Tongue (tissue), 1 donor: ENCODE measurements at regions not wholly inside any gene's neighbourhood (a gene's known extent, or its start where the extent isn't known, plus 50 kb on each side); places are given as distances from the start of the nearest gene placed in this dataset.
A peak's percentile ranks its signal among the peaks of the same experiment; 100 is the strongest.
"Not testable (repeated sequence)": the region's sequence is repeated elsewhere in the genome, so short reads cannot be mapped to it uniquely, and the experiment has no call there.

ENCODE experiments used
- DNase-seq: peaks from one replicate; pipeline ENCODE4 v3.0.0-alpha.2; 2015

DNA sequence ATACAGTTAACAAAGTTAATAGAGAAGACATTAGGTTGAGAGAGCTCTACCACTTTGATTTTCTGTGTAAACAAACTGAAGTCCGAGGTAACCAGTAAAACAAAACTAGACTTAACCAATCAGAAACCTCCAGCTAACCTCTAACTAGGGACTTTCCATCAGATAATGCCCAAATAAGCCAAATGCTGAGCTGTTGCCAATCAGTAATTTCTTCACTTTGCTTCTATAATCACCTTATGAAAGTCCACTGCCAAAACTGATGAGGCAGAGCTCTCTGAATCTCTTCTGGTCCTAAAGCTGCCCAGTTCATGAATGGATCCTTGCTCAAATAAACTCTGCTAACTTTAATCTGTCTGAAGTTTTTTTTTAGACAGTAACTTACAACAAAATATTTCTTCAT lies 448.0 kb upstream of the NECTIN3 start:
- DNase-seq, result no peak

DNA sequence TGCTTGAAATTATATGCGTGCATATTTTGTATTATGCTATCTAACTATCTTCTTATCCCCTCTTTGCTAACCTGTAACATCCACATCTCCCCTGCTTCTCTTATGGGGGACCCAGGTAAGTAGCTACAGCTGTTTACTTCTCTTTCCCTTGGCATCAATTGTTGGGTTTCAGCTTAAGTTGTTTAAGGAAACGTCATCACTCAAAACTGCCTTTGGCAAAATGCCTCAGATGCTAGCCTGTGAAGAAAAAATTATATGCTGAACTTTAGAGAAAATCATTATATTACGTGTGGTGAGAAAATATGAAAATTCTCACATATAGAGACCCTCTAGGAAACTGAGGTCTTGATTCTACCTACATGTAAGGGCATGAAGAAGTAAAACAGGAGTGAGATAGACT lies 447.0 kb upstream of the NECTIN3 start:
- peak; percentile 53 for DNase-seq

DNA sequence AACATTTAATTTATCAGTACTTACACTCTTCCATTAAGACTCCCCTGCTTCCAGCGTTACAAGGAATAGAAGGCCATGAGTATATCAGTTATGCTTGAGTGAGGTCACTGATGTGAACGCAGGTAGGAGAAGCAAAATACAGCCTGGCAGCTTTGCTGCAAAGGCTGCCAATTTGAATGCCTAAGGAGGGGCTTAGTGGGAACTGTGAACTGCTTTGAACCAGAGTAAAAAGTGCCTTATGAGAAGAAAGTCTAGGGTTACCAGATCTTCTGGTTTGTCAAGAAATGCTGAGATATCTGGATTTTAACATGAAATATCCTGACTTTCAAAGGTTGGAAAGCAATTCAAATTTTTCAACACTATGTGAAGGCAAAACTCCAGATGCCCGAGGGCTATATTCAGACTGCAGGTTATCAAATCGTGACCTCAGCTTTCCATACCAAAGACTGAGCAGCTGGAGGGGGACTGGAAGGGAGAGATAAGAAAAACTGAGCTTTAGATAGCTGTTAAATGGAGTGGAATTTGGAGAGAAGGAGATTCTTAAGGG lies 446.3 kb upstream of the NECTIN3 start:
- DNase-seq, result peak; percentile 36

DNA sequence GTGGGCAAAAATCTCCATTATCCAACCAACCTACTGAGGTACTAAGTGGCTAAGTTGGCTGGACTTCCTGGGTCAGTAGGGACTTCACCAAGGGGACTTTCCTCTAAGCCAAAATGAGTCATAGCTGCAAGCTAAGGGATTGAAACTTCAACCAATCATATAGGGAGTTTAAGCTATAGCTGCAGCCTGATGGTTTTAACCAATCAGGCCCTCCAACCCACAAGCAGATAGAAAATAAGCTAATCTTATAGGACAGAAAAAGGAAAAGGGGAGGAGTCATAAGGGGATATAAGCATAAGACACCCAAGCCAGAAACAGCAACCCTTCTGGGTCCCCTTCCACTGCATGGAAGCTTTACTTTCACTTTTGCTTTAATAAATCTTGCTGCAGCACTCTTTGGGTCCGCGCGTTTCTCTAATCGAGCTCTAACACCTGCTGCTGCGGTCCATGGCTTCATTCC lies 444.9 kb upstream of the NECTIN3 start:
- DNase-seq, result not testable (repeated sequence)

DNA sequence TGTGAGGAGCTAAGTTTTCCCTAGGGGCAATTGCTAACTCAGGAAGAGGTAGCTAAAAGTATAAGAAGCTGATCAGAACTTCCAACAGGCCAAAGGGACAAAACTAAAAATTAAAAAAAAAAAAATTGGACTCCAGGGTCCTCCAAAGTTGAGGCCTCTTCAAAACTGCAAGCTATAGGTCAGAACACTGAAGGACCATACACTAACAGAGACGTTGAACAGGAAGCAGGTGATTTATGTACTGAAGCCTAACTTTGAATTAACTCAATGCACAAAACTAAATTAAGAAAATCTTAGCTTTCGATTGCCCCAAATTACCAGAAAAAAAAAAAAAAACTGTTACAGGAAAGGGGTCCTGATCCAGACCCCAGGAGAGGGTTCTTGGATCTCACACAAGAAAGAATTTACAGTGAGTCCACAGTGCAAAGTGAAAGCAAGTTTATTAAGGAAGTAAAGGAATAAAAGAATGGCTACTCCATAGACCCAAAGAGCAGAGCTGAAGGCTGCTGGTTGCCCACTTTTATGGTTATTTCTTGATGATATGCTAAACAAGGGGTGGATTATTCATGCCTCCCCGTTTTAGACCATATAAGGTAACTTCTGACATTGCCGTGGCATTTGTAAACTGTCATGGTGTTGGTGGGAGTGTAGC lies 442.8 kb upstream of the NECTIN3 start:
- DNase-seq, result no peak

DNA sequence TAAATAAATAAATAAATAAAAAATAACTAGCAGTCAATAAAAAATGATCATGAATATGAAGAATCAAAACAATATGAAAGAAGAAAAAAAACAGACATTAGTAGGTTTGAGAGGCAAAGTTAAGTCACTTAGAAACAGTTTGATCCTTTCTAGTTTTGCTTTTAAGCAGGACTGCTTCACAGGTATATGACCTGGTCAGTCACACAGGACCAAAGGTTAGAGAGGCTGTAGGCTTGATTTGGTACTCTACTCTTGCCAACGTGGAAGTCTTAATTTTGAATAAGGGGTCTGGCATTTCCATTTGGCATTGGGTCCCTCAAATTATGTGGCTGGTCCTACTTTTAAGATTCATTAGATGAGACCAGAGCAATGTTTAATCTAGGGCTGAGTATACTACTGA lies 441.7 kb upstream of the NECTIN3 start:
- no peak for DNase-seq

DNA sequence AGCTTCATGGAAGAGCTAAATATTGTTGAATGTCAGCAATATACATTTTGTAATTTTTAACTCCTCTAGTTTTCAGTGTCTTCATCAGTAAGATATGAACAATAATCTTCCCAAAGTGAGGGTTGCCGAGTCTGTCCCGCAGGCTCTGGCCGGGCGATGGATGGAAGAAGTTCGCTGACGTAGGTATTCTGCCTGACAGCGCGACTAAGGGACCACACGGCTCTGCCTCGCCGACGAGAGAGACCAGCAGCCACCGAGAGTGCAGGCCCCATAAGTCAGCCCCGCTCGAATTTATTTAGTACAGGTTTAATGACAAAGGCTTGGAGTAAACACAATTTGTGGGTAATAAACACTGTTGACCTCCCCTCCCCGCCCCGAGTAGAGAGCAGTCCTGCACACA lies 427.4 kb upstream of the NECTIN3 start:
- no peak for DNase-seq

DNA sequence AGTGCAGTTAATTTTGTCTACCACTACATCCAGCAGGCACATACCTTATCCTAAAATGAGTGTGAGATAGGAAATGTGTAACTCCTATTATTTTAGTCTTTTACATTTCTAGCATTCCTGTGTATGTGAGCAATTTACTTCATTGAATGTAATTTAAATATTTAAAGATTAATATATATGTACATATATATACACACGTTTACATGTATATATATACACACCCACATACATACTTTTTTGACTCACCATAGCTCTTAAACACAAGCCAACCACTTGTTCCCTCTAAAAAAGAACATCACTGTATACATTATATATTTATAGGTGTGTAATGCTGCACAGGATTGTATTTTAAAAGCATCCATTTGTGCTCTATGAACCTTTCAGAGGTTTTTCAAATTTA lies 425.6 kb upstream of the NECTIN3 start:
- no peak for DNase-seq

DNA sequence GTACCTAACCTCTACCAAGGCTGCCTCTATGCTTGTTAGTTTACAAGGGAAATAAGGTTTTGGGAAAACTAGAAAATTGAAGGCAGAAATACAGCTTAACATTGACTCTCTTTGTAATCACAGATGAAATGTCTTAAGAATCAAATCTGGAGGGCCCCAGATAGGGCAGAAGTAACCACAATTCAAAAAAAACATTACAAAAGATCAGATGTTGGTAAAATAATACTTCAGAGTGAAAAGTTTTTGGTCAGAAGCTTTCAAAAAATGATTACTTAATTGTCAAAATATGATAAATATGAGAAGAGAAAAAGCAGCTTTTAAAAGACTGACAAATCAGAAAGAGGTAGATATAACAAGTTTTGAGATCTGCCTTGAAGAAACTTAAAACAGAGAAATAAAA lies 425.1 kb upstream of the NECTIN3 start:
- no peak for DNase-seq

DNA sequence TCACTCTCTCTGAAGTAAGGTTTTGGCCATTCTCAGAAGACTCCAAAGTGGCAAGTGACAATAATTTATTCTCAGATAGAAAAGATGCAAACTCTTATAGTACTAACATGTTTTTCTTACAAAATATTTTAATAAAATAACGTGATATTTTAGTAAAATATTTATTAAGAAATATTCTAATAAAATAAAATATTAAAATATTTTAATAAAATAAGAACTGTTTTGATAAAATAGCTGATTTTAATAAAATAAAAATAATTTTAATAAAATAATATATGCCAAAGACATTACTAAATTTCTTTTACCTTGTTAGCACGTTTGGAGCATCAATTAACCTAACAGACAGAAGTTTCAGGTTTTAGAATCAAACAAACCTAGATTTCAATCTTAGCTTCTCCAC lies 424.0 kb upstream of the NECTIN3 start:
- no peak for DNase-seq

DNA sequence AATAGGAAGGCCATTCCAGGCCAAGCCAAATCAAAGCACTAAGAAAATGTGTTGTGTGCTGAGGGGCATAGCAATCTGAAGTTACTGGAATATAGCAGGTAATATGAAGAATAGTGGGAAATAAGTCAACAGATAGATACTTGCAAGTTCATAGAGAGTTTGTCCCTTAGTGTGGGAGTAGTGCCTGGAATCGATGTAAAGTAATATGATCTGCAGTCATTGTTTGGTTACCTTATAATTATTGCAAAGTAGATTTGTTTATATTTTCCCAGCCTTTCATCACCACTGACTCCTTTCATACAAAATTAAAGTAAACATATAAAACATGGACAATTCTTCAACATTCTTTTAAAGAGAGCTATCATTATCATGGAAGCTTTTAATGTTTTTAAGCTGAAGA lies 420.9 kb upstream of the NECTIN3 start:
- peak; percentile 4 for DNase-seq

DNA sequence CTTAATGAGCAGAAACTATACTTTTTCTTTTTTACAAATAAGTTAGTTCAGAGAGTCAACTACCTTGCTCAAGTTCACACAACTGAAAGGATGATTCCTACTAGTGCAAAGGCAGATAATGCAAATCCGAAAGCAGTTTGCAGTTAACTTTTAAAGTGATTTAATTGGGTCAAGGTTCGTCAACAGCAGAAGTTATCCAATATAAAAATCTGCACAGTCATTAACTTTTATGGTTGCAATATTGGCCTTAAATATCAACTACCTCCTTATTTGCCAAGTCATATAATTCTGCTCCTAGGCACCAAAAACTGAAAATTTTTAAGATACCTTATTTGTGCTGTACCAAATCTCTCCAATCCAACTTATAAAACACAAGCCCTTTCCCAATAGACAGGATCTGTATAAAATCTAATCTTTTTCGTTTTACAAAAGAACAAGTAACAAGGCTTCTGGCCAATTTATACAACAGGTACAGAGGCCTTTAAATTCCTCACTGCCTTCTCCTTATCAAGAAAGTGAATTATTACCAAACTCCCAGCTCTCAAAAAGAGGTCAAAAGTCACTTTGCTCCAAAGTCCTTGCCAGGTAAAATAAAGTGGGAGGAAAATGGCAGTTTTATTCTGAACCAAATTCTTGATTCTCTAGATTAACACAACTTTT lies 416.6 kb upstream of the NECTIN3 start:
- no peak for DNase-seq

DNA sequence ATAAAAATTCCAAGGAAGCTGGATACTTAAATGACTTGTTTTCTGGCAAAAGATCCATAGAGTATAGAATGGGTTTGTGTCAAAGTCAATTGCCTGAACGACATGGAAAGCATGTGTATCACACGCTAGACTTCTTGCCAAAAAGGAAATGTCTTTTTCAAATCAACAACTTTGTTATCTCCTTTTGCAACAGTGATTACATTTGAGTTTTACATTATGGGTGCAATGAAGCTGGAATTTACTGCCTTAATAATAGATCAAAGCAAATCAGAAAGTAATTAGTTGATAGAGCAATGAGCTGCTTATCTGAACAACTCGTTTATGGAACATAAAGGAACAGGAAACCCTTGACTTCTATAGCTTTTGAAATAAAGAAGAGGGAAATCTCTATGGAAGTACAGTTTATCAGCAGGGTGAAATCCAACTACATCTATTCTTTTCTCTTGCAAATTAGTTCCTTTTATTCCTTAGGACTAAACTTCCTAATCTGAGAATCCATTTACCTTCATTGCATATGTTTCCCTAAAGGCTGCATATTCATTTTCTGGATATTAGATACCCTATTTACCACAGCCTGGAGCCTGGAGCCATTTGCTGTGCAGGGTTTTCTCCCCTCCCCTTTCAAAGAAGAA lies 415.1 kb upstream of the NECTIN3 start:
- DNase-seq, result no peak

DNA sequence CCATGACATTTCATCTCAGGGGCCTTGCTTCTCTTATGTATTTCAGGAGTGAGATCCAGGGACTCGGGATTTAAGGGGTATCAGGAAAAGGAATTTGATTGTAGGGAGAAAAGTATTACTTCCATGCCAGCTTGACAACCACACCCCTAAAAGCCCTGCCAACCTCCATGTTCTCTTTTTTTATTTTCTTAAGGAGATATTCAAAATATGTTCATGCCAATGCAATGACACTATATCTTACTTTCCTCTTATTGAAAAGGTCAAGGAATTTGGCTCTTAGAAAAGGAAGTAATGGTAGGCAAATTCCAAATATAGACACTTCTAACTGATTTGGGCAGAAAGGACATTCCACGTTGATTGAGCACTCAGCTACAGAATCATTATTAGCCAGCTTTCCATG lies 407.5 kb upstream of the NECTIN3 start:
- DNase-seq, result no peak

DNA sequence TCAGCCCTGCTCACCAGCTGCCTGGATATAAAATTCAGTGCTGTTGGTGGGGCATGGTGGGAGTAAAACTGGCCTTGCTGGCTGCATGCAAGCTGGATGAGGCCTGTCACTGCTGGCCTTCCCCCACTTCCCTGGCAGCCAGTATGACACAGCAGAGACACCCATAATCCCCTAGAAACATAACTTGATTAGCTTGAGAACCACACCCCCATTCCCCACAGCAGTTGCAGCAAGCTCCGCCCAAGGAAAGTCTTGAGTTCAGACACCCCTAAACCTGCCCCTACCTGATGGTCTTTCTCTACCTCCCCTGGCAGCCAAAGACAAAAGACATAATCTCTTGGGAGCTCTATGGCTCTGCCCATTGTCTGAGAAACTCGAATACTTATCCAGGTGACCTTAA lies 405.1 kb upstream of the NECTIN3 start:
- no peak for DNase-seq

DNA sequence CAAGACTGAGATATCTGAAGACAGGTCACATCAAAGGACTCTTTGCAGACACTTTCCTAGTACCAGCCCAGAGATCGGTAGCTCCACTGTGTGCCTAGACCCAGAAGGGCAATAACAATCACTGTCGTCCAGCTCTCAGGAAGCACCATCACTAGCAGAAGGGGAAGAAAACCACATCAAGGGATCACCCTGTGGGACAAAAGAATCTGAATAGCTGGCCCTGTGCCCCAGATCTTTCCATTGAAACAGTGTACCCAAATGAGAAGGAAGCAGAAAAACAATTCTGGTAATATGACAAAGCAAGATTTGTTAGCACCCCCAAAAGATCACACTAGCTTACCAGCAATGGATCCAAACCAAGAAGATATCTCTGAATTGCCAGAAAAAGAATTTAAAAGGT lies 404.4 kb upstream of the NECTIN3 start:
- DNase-seq, result no peak

DNA sequence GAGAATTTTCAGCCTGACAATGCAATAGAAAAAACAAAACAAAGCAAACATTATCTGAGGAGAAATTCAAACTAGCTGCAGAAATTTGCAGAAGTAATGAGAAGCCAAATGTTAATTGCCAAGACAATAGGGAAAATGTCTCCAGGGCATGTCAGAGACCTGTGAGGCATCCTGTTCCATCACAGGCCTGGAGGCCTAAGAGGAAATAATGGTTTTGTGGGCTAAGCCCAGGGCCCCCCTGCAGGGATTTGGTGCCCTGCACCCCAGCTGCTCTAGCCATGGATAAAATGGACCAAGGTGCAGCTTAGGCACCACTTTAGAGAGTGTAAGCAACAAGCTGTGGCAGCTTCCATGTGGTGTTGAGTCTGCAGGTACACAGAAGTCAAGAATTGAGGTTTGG lies 401.2 kb upstream of the NECTIN3 start:
- no peak for DNase-seq

DNA sequence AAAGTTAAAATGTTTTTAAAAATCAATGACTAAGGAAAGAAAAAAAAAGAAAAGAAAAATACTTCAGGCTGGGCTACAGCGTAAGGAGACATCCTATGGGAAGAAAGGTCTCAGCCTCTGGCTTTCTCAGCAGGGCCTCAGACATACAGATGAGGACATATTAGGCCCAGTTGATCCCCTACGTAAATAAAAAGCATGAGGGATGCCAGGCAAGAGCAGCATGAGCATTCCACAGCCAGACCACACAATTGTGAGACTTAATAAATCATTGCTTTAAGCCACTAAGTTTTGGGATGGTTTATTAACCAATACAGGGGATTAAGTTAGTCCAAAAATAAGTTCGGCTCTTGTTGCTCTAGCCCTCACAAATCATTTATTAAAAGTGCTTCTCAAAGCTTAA lies 394.1 kb upstream of the NECTIN3 start:
- DNase-seq, result no peak

DNA sequence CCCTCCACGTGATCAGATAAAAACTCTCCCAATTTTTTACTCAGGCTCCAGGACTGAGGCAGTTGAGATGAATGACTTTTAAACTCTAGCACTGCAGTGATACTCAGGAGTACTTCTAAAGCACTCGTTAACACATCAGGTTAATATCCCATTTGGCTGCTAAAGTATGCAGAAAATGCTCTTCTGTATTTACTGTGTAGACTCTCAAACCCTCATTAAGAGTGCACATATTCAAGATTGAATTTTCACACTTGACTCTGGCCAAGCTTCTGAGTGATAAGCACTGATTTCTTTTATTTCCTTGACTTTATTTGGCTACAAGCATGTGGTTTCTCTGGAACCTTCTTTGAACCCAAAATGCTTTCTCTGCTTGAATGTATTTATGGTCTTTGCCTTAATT lies 392.3 kb upstream of the NECTIN3 start:
- no peak for DNase-seq

DNA sequence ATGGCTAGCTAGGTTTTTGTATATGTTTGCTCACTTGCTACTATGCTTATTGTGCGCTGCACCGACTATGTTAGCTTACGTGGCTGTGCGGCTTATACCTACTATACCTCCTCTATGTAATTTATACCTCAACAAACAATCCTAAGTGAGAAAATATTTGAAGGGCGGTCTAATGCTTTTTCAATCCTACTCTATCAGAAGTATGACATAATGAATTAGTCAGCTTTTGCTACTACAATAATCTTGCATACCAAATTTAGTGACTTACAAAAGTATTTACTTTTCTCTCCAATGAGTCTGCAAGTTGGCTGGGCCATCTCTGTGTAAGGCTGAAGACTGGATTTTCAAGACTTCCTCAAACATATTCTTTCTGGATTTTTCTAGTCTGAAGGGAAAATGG lies 391.2 kb upstream of the NECTIN3 start:
- no peak for DNase-seq

DNA sequence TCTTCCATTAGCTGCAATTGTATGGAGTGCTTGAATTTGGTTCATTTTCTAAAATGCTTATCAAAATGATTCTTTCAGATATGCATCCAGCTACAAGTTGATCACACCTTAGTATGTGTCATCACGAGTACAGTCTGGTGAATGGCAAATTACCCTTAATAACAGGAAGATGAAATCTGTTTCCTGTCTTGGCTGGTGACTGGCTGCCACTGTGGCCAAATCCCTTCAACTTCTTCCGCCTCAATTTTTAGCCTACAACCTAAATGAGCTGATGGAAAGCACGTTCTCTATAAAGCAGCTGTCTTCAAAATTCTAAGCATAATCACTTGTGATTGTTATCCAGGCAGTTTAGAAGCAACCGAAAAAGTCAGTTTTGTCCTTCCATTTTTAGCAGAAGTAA lies 387.1 kb upstream of the NECTIN3 start:
- DNase-seq, result no peak

DNA sequence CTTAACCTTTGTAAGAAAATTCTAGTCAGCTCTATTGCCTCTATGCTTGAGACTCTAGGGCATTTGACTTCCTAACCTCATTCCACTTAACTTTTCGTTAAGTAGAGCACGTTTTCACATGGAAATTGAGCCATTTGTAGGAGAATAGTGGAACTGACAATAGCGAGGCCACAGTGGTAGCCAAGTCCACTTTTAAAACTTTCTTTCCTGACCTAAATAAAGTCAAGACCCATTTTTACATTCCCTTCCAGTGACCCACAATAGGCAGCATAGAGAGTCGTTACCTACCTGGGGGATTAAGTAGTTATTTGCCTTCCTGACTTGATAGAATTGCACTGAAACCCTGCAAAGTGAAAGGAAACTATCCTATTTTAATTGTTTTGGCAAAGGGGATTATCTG lies 386.0 kb upstream of the NECTIN3 start:
- no peak for DNase-seq

DNA sequence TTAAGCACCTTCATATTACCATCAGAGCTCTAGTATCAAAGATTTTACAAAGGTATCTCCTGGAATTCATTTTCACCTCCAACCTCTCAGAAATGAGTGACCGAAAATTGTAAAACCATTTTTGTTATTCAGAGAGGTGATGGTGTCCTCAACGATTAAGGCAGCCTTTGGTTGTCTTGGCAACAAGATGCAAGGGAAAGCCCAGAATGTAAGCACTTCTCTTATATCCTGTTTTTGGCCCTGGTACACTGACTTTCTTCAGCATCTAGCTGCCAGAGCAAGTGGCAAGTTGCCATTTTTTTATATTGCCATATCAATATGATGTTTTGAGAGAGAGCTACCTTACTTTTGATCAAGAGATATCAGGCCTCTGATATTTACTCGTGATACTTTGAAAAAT lies 384.9 kb upstream of the NECTIN3 start:
- DNase-seq, result peak; percentile 3

DNA sequence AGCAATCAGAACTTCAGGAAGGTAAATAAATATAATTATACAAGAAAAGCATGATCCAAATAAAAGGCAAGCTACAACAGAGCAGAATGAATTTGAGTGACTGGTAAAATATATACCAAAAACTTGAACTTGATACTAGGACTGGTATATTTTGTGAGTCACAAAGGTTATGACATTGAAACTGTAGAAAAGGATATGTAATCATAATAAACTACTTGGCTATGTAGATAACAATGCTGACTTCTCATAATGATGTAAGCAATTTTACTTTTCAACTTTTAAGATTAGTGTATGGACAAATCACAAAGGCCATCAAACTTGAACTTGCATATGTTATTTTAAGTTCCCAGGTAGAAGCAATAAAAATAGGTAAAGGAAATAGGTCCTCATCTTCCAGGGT lies 384.5 kb upstream of the NECTIN3 start:
- DNase-seq, result no peak
